Activated CD8-positive, alpha-beta T cell treated with anti-CD3 and anti-CD28 coated beads, Interleukin-2, amount 10 ng/mL, durations not matched to agents 7 days and 5 days (primary cell): ENCODE measurements at regions not wholly inside any gene's neighbourhood (a gene's known extent, or its start where the extent isn't known, plus 50 kb on each side); places are given as distances from the start of the nearest gene placed in this dataset.
"Not testable (repeated sequence)": the region's sequence is repeated elsewhere in the genome, so short reads cannot be mapped to it uniquely, and the experiment has no call there.

Experiments
- ATAC-seq: fragments of 150-1000 bp; cut with Tn5 transposase; one replicate; pipeline ENCODE4 v1.10.0; 2021; ENCODE audit warnings: moderate library complexity
- CTCF ChIA-PET: fragments of 350-600 bp; sonication (Branson Sonifier 250); formaldehyde crosslinking; loops from one replicate; lab custom pipeline; 2021; ENCODE audit warnings: antibody characterized with exemption; lab: Charles Lee
- POLR2A ChIA-PET: fragments of 350-600 bp; sonication (Branson Sonifier 250); formaldehyde crosslinking; loops from one replicate; lab custom pipeline; 2021; ENCODE audit warnings: antibody characterized with exemption; lab: Charles Lee
- DNase-seq: peaks from one replicate; pipeline ENCODE4 v3.0.0-alpha.2; 2020
- H3K27ac Mint-ChIP-seq: one replicate; pipeline ENCODE4 v1.8.0; 2021; ENCODE audit warnings: mild to moderate bottlenecking, mixed read lengths
- H3K27me3 Mint-ChIP-seq: one replicate; pipeline ENCODE4 v1.8.0; 2021; ENCODE audit warnings: low read depth, mixed read lengths
- H3K36me3 Mint-ChIP-seq: one replicate; pipeline ENCODE4 v1.8.0; 2021; ENCODE audit warnings: low read depth, mixed read lengths
- H3K4me1 Mint-ChIP-seq: one replicate; pipeline ENCODE4 v1.8.0; 2021; ENCODE audit warnings: low read depth, mixed read lengths
- H3K4me3 Mint-ChIP-seq: one replicate; pipeline ENCODE4 v1.8.0; 2021; ENCODE audit warnings: mild to moderate bottlenecking, mixed read lengths
- H3K9me3 Mint-ChIP-seq: one replicate; pipeline ENCODE4 v1.8.0; 2022; ENCODE audit warnings: mixed read lengths; ENCODE audit not compliant: insufficient read depth

- POLR2A ChIA-PET, ATAC-seq: not testable (repeated sequence)
These were observed 59.2 kb upstream of the ZNF641 start for GRCh38 chr12:48409938-48410337.

DNA sequence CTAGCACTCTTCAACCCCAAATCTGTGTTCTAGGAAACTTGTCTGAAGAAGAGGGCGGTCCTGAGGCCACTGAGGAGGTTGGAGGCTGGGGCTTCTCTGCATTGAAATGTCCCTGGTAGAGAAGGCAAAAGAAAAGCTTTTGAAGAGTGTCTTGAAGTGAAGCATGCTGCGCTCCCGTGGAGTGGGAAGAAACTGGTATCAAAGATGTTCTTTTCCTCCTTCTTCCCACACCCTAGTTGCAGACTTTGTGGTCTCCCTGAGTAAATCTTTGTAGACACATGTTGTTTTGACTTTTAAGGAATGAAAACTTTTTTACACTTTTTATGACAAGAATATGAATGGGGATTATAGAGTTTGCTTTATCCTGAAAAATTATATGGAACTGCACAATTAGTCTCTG, 59.0 kb upstream of the ANP32D start:
- ChIA-PET POLR2A (no interaction called here), CTCF (no interaction called here)
- H3K27ac Mint-ChIP-seq = no peak overlapping the region
- H3K4me3 Mint-ChIP-seq = no peak overlapping the region
- ATAC-seq (no peak), DNase-seq (no peak)
- H3K36me3 Mint-ChIP-seq = peaks cover 5% of the 10 kb centered on the region
- peaks cover 11% of the 10 kb centered on the region for H3K4me1 Mint-ChIP-seq
- H3K27me3 Mint-ChIP-seq = no peaks in the 10 kb centered on the region
- H3K9me3 Mint-ChIP-seq = no peaks in the 10 kb centered on the region

More at GRCh38 chr12:48409938-48410337, 59.2 kb upstream of the ZNF641 start:
- H3K4me3 Mint-ChIP-seq, H3K27me3 Mint-ChIP-seq, H3K36me3 Mint-ChIP-seq, H3K9me3 Mint-ChIP-seq, CTCF ChIA-PET: not testable (repeated sequence)
- DNase-seq = peak; percentile 62
- Mint-ChIP-seq H3K4me1 (peaks cover 11% of the 10 kb centered on the region), H3K27ac (peak overlapping the region; percentile 55)

- Mint-ChIP-seq H3K9me3 (no peaks in the 10 kb centered on the region), H3K27me3 (no peaks in the 10 kb centered on the region), H3K4me1 (peaks cover 11% of the 10 kb centered on the region), H3K4me3 (no peak overlapping the region), H3K27ac (no peak overlapping the region), H3K36me3 (peaks cover 5% of the 10 kb centered on the region)
- DNase-seq (no peak), ATAC-seq (no peak)
- POLR2A ChIA-PET = no interaction called here
- CTCF ChIA-PET = no interaction called here
These were observed 58.3 kb upstream of the ANP32D start for GRCh38 chr12:48414021-48414420.

DNA sequence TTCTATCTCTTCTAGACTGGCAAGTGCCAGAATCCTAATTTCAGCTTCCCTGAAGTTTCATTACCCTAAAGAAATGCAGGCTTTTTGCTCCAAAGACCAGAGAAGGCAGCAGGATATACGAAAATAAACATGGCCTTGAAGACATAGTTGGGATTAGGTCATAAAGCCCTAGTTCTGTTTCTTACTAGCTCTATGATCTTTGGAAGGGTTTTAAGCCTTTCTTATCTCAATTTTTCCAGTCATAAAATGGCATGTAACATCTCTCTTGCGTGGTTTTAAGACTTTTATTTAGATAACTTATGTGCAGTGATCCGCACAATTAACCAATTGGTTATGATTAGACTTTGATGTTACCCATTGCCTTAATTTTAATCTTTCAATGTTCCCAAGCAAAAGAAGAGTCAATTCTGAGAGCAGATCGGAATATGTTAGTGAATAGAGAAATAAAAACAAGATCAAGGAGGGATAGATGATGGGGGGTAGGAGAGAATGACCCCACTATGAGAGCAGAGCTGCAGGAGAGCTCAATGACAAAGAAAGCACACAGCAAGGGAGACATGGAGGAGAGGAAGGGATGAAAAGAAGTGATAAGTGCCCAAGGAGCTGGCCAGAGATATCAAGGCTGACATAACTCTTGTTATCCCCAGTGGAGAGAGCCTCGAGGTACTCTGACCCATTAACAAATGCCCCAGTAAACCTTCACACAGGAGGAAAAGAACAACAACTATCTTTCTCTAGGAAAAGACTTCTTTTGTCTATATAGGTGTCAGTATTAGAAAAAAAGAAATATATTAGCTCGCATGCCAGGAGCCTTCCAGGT, 53.0 kb upstream of the ANP32D start:
- DNase-seq (no peak), ATAC-seq (no peak)
- H3K27me3 Mint-ChIP-seq = peaks cover 2% of the 10 kb centered on the region
- H3K36me3 Mint-ChIP-seq = no peaks in the 10 kb centered on the region
- CTCF ChIA-PET = interaction anchor here (1.0 kb wide), 1 partner anchor 199 kb away, joined by 3 read pairs; no protein-coding TSS in a partner anchor
- H3K27ac Mint-ChIP-seq = no peak overlapping the region
- no peak overlapping the region for H3K4me3 Mint-ChIP-seq
- H3K9me3 Mint-ChIP-seq = no peaks in the 10 kb centered on the region
- POLR2A ChIA-PET = interaction anchor here (0.7 kb wide), 1 partner anchor 297 kb away, joined by 4 read pairs; no protein-coding TSS in a partner anchor
- H3K4me1 Mint-ChIP-seq = no peaks in the 10 kb centered on the region

DNA sequence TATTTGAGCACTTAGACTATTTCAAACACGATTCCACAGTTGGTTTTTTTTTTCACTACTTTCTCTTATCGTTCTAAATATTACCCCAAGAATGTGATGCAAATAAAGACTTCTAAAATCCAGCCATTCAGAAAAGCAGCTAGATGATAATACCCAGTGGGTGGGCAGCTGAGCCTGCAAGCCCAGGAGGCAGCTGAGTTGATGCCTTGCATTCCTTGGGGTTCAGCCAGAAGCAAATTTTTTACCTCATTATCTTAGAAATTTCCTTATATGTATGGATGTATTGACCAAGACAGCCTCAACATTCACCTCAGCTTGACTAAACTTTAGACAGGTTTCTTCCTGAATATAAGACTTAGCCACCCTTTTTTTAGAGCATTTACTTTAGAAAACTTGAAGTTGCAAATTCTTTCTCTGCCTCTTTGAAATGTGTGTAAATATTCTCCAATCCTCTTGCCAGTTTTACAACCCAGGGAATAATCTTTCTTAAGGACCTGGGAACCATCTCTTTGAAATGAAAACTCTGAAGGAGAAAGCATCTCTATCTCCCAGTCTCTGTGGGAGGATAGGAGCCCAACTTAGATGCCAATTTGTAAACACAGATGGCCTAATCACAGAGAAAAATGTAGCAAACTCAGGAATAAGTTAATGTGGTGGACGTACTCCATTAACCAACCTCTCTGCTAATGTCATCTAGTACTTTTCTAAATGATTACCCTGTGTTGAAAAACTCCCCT, 52.2 kb upstream of the ANP32D start:
- Mint-ChIP-seq H3K27me3 (peaks cover 2% of the 10 kb centered on the region), H3K27ac (no peak overlapping the region), H3K9me3 (no peaks in the 10 kb centered on the region), H3K4me3 (no peak overlapping the region), H3K4me1 (no peaks in the 10 kb centered on the region), H3K36me3 (no peaks in the 10 kb centered on the region)
- POLR2A ChIA-PET = interaction anchor here (0.7 kb wide), 1 partner anchor 296 kb away, joined by 4 read pairs; no protein-coding TSS in a partner anchor
- CTCF ChIA-PET = interaction anchor here (1.0 kb wide), 1 partner anchor 198 kb away, joined by 3 read pairs; no protein-coding TSS in a partner anchor
- no peak for DNase-seq
- ATAC-seq = no peak

DNA sequence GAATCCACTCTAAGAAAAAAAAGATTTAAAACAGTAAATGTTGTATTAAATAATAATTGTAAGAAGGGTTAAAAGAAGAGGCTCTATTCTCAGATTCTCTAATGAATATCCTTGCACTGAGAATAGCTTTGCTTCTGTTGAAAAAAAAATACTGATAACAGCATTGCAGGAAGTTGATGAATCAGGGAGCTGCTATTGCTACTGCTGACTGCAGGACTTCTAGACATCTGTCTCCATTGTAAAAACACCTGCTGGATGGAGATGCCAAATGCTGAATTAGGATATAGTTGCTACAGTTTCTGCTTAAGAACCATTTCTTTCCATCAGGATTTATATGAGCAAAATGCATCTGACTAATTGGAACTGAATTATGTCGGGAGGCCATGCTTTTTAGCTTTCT, 50.3 kb upstream of the ANP32D start:
- DNase-seq (no peak), ATAC-seq (no peak)
- POLR2A ChIA-PET = no interaction called here
- Mint-ChIP-seq H3K36me3 (no peaks in the 10 kb centered on the region), H3K4me3 (no peak overlapping the region), H3K4me1 (no peaks in the 10 kb centered on the region), H3K9me3 (no peaks in the 10 kb centered on the region), H3K27ac (no peak overlapping the region), H3K27me3 (peaks cover 2% of the 10 kb centered on the region)
- CTCF ChIA-PET = no interaction called here
